Esophagus squamous epithelium (tissue), 5 donors: ENCODE measurements at regions not wholly inside any gene's neighbourhood (a gene's known extent, or its start where the extent isn't known, plus 50 kb on each side); places are given as distances from the start of the nearest gene placed in this dataset.
A peak's percentile ranks its signal among the peaks of the same experiment; 100 is the strongest.

Source experiments
- DNase-seq: peaks from one replicate; lab custom pipeline; 2025; lab: John Stamatoyannopoulos, UW
- H3K27ac ChIP-seq, 4 donors: fragments of 200-600 bp; sonication (generic); one replicate each; pipeline ENCODE4 v1.5.1; 2016 to 2019; ENCODE audit warnings: mild to moderate bottlenecking in 1 of 4
- H3K27me3 ChIP-seq, 4 donors: fragments of 200-600 bp; sonication (generic); 1 replicate in 3 of 4; 2 replicates in 1 of 4; pipeline versions ENCODE4 v1.5.1 to v1.6.0; 2017 to 2021; ENCODE audit warnings: antibody characterized with exemption in 1 of 4
- H3K36me3 ChIP-seq, 3 donors: fragments of 200-600 bp; sonication (generic); one replicate each; pipeline ENCODE4 v1.5.1; 2016 to 2019
- H3K4me1 ChIP-seq, 3 donors: fragments of 200-600 bp; sonication (generic); one replicate each; pipeline ENCODE4 v1.5.1; 2017 to 2019
- H3K4me3 ChIP-seq, 4 donors: fragments of 200-600 bp; sonication (generic); 1 replicate in 3 of 4; 2 replicates in 1 of 4; pipeline ENCODE4 v1.5.1; 2016 to 2019; ENCODE audit warnings: mild to moderate bottlenecking in 2 of 4, moderate library complexity in 1 of 4
- H3K9me3 ChIP-seq, 3 donors: fragments of 200-600 bp; sonication (generic); one replicate each; pipeline ENCODE4 v1.5.1; 2016 to 2019
- CTCF ChIP-seq, 6 experiments: fragments of 450-650 bp in 4 of 6; fragments of 200-600 bp in 2 of 6; sonication (generic) in 2 of 6; IDR thresholded peaks; one replicate each; pipeline ENCODE4 v1.5.1; 2016 to 2019; ENCODE audit warnings: antibody characterized with exemption in 6 of 6, mild to moderate bottlenecking in 4 of 6, moderate library complexity in 4 of 6
- POLR2A ChIP-seq, 4 donors: fragments of 450-650 bp; IDR thresholded peaks; one replicate each; pipeline ENCODE4 v1.6.1; 2017; ENCODE audit warnings: antibody characterized with exemption in 4 of 4, mild to moderate bottlenecking in 4 of 4, moderate library complexity in 3 of 4
- WGBS, 2 donors: methylation state at CpG; one replicate each; pipeline ENCODE4 v1.1.5; 2018; 5-methylcytosine and 5-hydroxymethylcytosine counted together
- intact Hi-C: fragments of 100-400 bp; cut with DNase I; formaldehyde crosslinking; loops from one replicate; pipeline ENCODE4 v1.15.0; 2022
- donor health status: DM: yes; HTN: yes; CAD: no.

GRCh38 chr1:17995480-17995879, 112.1 kb upstream of the IGSF21 start:
- Histone ChIP-seq H3K9me3 (no peaks in the 10 kb centered on the region), H3K4me1 (no peaks in the 10 kb centered on the region), H3K27ac (no peak overlapping the region), H3K4me3 (no peak overlapping the region), H3K36me3 (no peaks in the 10 kb centered on the region), H3K27me3 (peaks cover 0 to 64% (median 0%) of the 10 kb centered on the region in 4 donors)
- intact Hi-C loops, result no loop called here
- TF ChIP-seq CTCF (IDR thresholded peaks at IDR 0.05), result no peak
- TF ChIP-seq POLR2A (IDR thresholded peaks at IDR 0.05), result no peak
- DNase-seq, result no peak
- WGBS, 2 donors, result 75 to 88% methylated on average over 1 of the region's 1 CpG

GRCh38 chr1:17998889-17999288, 108.7 kb upstream of the IGSF21 start:
- intact Hi-C loops, result no loop called here
- TF ChIP-seq POLR2A (IDR thresholded peaks at IDR 0.05) (no peak), CTCF (IDR thresholded peaks at IDR 0.05) (peak in 1 of 6 experiments; percentile 25)

GRCh38 chr1:17999884-18000283, 107.7 kb upstream of the IGSF21 start:
- Histone ChIP-seq H3K4me3 (no peak overlapping the region), H3K27ac (no peak overlapping the region), H3K36me3 (no peaks in the 10 kb centered on the region), H3K4me1 (no peaks in the 10 kb centered on the region), H3K27me3 (peaks cover 0 to 87% (median 0%) of the 10 kb centered on the region in 4 donors), H3K9me3 (no peaks in the 10 kb centered on the region)
- TF ChIP-seq CTCF (IDR thresholded peaks at IDR 0.05) (no peak), POLR2A (IDR thresholded peaks at IDR 0.05) (no peak)
- DNase-seq, result no peak
- intact Hi-C loops, result no loop called here
- 66 to 68% methylated on average over 3 of the region's 3 CpGs for WGBS, 2 donors

More at GRCh38 chr1:17998889-17999288, 108.7 kb upstream of the IGSF21 start:
- H3K27ac ChIP-seq, result no peak overlapping the region
- WGBS, 2 donors, result 62 to 67% methylated on average over 5 to 6 of the region's 6 CpGs
- no peaks in the 10 kb centered on the region for H3K9me3 ChIP-seq
- H3K4me1 ChIP-seq, result no peaks in the 10 kb centered on the region
- peaks cover 0 to 86% (median 0%) of the 10 kb centered on the region in 4 donors for H3K27me3 ChIP-seq
- no peak for DNase-seq
- no peak overlapping the region for H3K4me3 ChIP-seq
- H3K36me3 ChIP-seq, result no peaks in the 10 kb centered on the region

GRCh38 chr1:18001725-18002124, 105.9 kb upstream of the IGSF21 start:
- no peaks in the 10 kb centered on the region for H3K4me1 ChIP-seq
- H3K27me3 ChIP-seq, result peaks cover 0 to 92% (median 0%) of the 10 kb centered on the region in 4 donors
- no peaks in the 10 kb centered on the region for H3K36me3 ChIP-seq
- H3K9me3 ChIP-seq, result no peaks in the 10 kb centered on the region
- no peak for DNase-seq
- intact Hi-C loops, result no loop called here
- no peak for TF ChIP-seq CTCF (IDR thresholded peaks at IDR 0.05)
- TF ChIP-seq POLR2A (IDR thresholded peaks at IDR 0.05), result no peak
- 63 to 80% methylated on average over 8 of the region's 8 CpGs for WGBS, 2 donors
- H3K4me3 ChIP-seq, result no peak overlapping the region
- no peak overlapping the region for H3K27ac ChIP-seq

GRCh38 chr1:18004278-18004677, 103.3 kb upstream of the IGSF21 start:
- peaks cover 0 to 94% (median 0%) of the 10 kb centered on the region in 4 donors for H3K27me3 ChIP-seq
- no peak for DNase-seq
- TF ChIP-seq CTCF (IDR thresholded peaks at IDR 0.05) (no peak), POLR2A (IDR thresholded peaks at IDR 0.05) (no peak)
- no peaks in the 10 kb centered on the region for H3K4me1 ChIP-seq
- no peak overlapping the region for H3K27ac ChIP-seq
- H3K4me3 ChIP-seq, result no peak overlapping the region
- intact Hi-C loops, result no loop called here
- 56 to 68% methylated on average over 7 of the region's 7 CpGs for WGBS, 2 donors
- H3K9me3 ChIP-seq, result no peaks in the 10 kb centered on the region
- H3K36me3 ChIP-seq, result no peaks in the 10 kb centered on the region
